ENCODE measurements at regions not wholly inside any gene's neighbourhood (a gene's known extent, or its start where the extent isn't known, plus 50 kb on each side); places are given as distances from the start of the nearest gene placed in this dataset.

- no peak for TF ChIP-seq CTCF (IDR thresholded peaks at IDR 0.05)
- intact Hi-C loops (cut with DNase I), result no loop called here
- no peaks in the 10 kb centered on the region for H3K9me3 ChIP-seq
- no peak overlapping the region for H3K27ac ChIP-seq
- H3K9ac ChIP-seq (ENCODE audit: low read depth in 2 of 2, low read length in 2 of 2), result no peak overlapping the region
- no peaks in the 10 kb centered on the region for H3K36me3 ChIP-seq
- H3K4me3 ChIP-seq, result no peak overlapping the region
- no peaks in the 10 kb centered on the region for H3K4me1 ChIP-seq
- no peaks in the 10 kb centered on the region for H3K27me3 ChIP-seq
- DNase-seq, result no peak
Measured at GRCh38 chr18:30920757-30921156, 121.8 kb downstream of the DSC3 start.

GRCh38 chr18:30920351-30920750, 122.2 kb downstream of the DSC3 start:
- Histone ChIP-seq H3K9me3 (no peaks in the 10 kb centered on the region), H3K27me3 (no peaks in the 10 kb centered on the region), H3K27ac (no peak overlapping the region), H3K36me3 (no peaks in the 10 kb centered on the region), H3K4me1 (no peaks in the 10 kb centered on the region), H3K4me3 (no peak overlapping the region), H3K9ac (ENCODE audit: low read depth in 2 of 2, low read length in 2 of 2) (no peak overlapping the region)
- intact Hi-C loops (cut with DNase I), result no loop called here
- no peak for TF ChIP-seq CTCF (IDR thresholded peaks at IDR 0.05)
- DNase-seq, result no peak

GRCh38 chr18:30917651-30918050, 124.9 kb downstream of the DSC3 start:
- DNase-seq, result no peak
- no peaks in the 10 kb centered on the region for H3K36me3 ChIP-seq
- no peak for TF ChIP-seq CTCF (IDR thresholded peaks at IDR 0.05)
- intact Hi-C loops (cut with DNase I), result no loop called here
- H3K4me1 ChIP-seq, result no peaks in the 10 kb centered on the region
- H3K9me3 ChIP-seq, result no peaks in the 10 kb centered on the region
- no peak overlapping the region for H3K9ac ChIP-seq (ENCODE audit: low read depth in 2 of 2, low read length in 2 of 2)
- no peak overlapping the region for H3K4me3 ChIP-seq
- H3K27me3 ChIP-seq, result no peaks in the 10 kb centered on the region
- H3K27ac ChIP-seq, result no peak overlapping the region

GRCh38 chr18:30915336-30915988, 127.1 kb downstream of the DSC3 start:
- Histone ChIP-seq H3K36me3 (no peaks in the 10 kb centered on the region), H3K9me3 (no peaks in the 10 kb centered on the region), H3K27me3 (no peaks in the 10 kb centered on the region), H3K4me1 (no peaks in the 10 kb centered on the region), H3K27ac (no peak overlapping the region), H3K4me3 (no peak overlapping the region), H3K9ac (ENCODE audit: low read depth in 2 of 2, low read length in 2 of 2) (no peak overlapping the region)
- no peak for DNase-seq
- intact Hi-C loops (cut with DNase I), result no loop called here
- no peak for TF ChIP-seq CTCF (IDR thresholded peaks at IDR 0.05)

- intact Hi-C loops (cut with DNase I), result no loop called here
- no peak for TF ChIP-seq CTCF (IDR thresholded peaks at IDR 0.05)
- H3K27me3 ChIP-seq, result no peaks in the 10 kb centered on the region
- H3K4me1 ChIP-seq, result no peaks in the 10 kb centered on the region
- H3K4me3 ChIP-seq, result no peak overlapping the region
- H3K36me3 ChIP-seq, result no peaks in the 10 kb centered on the region
- H3K27ac ChIP-seq, result no peak overlapping the region
- DNase-seq, result no peak
- H3K9ac ChIP-seq (ENCODE audit: low read depth in 2 of 2, low read length in 2 of 2), result no peak overlapping the region
- no peaks in the 10 kb centered on the region for H3K9me3 ChIP-seq
Measured at GRCh38 chr18:30908381-30908780, 134.2 kb downstream of the DSC3 start.

Measured in colonic mucosa (tissue), 4 donors.